ENCODE measurements at regions not wholly inside any gene's neighbourhood (a gene's known extent, or its start where the extent isn't known, plus 50 kb on each side); places are given as distances from the start of the nearest gene placed in this dataset.
A peak's percentile ranks its signal among the peaks of the same experiment; 100 is the strongest.

DNA sequence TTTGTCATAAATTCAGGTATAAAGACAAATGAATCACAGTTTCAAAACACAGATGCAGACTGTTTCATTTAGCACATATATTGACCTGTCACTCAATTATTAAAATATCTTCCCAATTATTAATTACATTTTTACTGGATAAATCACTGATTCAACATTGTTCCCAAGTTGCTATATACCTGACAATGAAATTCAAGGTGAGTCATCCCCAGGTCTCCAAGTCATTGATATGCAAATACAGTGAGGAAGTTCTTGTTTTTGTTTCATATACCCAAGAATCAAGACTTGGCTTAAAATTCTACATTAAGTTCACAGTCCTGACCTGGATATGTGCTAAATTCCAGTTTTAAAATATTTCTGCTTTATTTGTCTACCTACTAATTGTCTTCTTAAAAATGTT, 599.3 kb upstream of the PSMD7 start (continued):
- TF ChIP-seq, protein P1, sequence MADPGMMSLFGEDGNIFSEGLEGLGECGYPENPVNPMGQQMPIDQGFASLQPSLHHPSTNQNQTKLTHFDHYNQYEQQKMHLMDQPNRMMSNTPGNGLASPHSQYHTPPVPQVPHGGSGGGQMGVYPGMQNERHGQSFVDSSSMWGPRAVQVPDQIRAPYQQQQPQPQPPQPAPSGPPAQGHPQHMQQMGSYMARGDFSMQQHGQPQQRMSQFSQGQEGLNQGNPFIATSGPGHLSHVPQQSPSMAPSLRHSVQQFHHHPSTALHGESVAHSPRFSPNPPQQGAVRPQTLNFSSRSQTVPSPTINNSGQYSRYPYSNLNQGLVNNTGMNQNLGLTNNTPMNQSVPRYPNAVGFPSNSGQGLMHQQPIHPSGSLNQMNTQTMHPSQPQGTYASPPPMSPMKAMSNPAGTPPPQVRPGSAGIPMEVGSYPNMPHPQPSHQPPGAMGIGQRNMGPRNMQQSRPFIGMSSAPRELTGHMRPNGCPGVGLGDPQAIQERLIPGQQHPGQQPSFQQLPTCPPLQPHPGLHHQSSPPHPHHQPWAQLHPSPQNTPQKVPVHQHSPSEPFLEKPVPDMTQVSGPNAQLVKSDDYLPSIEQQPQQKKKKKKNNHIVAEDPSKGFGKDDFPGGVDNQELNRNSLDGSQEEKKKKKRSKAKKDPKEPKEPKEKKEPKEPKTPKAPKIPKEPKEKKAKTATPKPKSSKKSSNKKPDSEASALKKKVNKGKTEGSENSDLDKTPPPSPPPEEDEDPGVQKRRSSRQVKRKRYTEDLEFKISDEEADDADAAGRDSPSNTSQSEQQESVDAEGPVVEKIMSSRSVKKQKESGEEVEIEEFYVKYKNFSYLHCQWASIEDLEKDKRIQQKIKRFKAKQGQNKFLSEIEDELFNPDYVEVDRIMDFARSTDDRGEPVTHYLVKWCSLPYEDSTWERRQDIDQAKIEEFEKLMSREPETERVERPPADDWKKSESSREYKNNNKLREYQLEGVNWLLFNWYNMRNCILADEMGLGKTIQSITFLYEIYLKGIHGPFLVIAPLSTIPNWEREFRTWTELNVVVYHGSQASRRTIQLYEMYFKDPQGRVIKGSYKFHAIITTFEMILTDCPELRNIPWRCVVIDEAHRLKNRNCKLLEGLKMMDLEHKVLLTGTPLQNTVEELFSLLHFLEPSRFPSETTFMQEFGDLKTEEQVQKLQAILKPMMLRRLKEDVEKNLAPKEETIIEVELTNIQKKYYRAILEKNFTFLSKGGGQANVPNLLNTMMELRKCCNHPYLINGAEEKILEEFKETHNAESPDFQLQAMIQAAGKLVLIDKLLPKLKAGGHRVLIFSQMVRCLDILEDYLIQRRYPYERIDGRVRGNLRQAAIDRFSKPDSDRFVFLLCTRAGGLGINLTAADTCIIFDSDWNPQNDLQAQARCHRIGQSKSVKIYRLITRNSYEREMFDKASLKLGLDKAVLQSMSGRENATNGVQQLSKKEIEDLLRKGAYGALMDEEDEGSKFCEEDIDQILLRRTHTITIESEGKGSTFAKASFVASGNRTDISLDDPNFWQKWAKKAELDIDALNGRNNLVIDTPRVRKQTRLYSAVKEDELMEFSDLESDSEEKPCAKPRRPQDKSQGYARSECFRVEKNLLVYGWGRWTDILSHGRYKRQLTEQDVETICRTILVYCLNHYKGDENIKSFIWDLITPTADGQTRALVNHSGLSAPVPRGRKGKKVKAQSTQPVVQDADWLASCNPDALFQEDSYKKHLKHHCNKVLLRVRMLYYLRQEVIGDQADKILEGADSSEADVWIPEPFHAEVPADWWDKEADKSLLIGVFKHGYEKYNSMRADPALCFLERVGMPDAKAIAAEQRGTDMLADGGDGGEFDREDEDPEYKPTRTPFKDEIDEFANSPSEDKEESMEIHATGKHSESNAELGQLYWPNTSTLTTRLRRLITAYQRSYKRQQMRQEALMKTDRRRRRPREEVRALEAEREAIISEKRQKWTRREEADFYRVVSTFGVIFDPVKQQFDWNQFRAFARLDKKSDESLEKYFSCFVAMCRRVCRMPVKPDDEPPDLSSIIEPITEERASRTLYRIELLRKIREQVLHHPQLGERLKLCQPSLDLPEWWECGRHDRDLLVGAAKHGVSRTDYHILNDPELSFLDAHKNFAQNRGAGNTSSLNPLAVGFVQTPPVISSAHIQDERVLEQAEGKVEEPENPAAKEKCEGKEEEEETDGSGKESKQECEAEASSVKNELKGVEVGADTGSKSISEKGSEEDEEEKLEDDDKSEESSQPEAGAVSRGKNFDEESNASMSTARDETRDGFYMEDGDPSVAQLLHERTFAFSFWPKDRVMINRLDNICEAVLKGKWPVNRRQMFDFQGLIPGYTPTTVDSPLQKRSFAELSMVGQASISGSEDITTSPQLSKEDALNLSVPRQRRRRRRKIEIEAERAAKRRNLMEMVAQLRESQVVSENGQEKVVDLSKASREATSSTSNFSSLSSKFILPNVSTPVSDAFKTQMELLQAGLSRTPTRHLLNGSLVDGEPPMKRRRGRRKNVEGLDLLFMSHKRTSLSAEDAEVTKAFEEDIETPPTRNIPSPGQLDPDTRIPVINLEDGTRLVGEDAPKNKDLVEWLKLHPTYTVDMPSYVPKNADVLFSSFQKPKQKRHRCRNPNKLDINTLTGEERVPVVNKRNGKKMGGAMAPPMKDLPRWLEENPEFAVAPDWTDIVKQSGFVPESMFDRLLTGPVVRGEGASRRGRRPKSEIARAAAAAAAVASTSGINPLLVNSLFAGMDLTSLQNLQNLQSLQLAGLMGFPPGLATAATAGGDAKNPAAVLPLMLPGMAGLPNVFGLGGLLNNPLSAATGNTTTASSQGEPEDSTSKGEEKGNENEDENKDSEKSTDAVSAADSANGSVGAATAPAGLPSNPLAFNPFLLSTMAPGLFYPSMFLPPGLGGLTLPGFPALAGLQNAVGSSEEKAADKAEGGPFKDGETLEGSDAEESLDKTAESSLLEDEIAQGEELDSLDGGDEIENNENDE (IDR thresholded peaks at IDR 0.05; ENCODE audit: insufficient replicate concordance, low read length): no peak
- TF ChIP-seq NRF1 (IDR thresholded peaks at IDR 0.05; ENCODE audit: low read depth, low read length): no peak
- TF ChIP-seq, protein P2, sequence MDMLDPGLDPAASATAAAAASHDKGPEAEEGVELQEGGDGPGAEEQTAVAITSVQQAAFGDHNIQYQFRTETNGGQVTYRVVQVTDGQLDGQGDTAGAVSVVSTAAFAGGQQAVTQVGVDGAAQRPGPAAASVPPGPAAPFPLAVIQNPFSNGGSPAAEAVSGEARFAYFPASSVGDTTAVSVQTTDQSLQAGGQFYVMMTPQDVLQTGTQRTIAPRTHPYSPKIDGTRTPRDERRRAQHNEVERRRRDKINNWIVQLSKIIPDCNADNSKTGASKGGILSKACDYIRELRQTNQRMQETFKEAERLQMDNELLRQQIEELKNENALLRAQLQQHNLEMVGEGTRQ (IDR thresholded peaks at IDR 0.05; ENCODE audit: low read length): no peak
- peak; percentile 24; the same call in 1 of the 2 replicates for TF ChIP-seq POU5F1 (IDR thresholded peaks at IDR 0.05; ENCODE audit: low read depth, low read length)
- no peak for TF ChIP-seq POLR2A (IDR thresholded peaks at IDR 0.05; ENCODE audit: control extremely low read depth in 1 of 2, low read depth in 2 of 2, low read length in 2 of 2)
- no peak for TF ChIP-seq MAFK (IDR thresholded peaks at IDR 0.05; ENCODE audit: low read depth, low read length)
- no peak for TF ChIP-seq CBX5 (IDR thresholded peaks at IDR 0.05; ENCODE audit: low read depth, low read length)
- no peak for TF ChIP-seq BRCA1 (IDR thresholded peaks at IDR 0.05; ENCODE audit: low read depth, low read length)
- peak; percentile 90 for TF ChIP-seq JUND (IDR thresholded peaks at IDR 0.05; ENCODE audit: low read length)
- no peak for TF ChIP-seq SAP30 (IDR thresholded peaks at IDR 0.05; ENCODE audit: insufficient read depth, insufficient replicate concordance, low read length)
- TF ChIP-seq EP300 (IDR thresholded peaks at IDR 0.05; ENCODE audit: borderline replicate concordance in 1 of 2, low read depth in 2 of 2, low read length in 2 of 2): no peak
- no peak for TF ChIP-seq SIX5 (IDR thresholded peaks at IDR 0.05; ENCODE audit: low read depth, low read length)

All from H1 (cell line).